Activated gamma-delta T cell treated with Interleukin-2 at 50 U/mL for 16 hours (primary cell): ENCODE measurements at regions not wholly inside any gene's neighbourhood (a gene's known extent, or its start where the extent isn't known, plus 50 kb on each side); places are given as distances from the start of the nearest gene placed in this dataset.

Experiments used
- DNase-seq: peaks from one replicate; pipeline ENCODE4 v3.0.0-alpha.2; 2020

- no peak for DNase-seq
Measured at GRCh38 chr1:56061824-56062223, 517.5 kb downstream of the PLPP3 start.

- no peak for DNase-seq
Measured at GRCh38 chr1:56060906-56061305, 518.5 kb downstream of the PLPP3 start.

GRCh38 chr1:56057466-56058405 lies 521.6 kb downstream of the PLPP3 start:
- DNase-seq: no peak

GRCh38 chr1:56056438-56057287 lies 522.7 kb downstream of the PLPP3 start:
- DNase-seq: no peak

- DNase-seq: no peak
Measured at GRCh38 chr1:56054959-56055358, 524.4 kb downstream of the PLPP3 start.

GRCh38 chr1:56052041-56052440 lies 527.3 kb downstream of the PLPP3 start:
- DNase-seq: no peak

GRCh38 chr1:56050911-56051310 lies 528.5 kb downstream of the PLPP3 start:
- no peak for DNase-seq

- no peak for DNase-seq
Measured at GRCh38 chr1:56045477-56045876, 533.9 kb downstream of the PLPP3 start.

GRCh38 chr1:56045062-56045461 lies 534.3 kb downstream of the PLPP3 start:
- DNase-seq: no peak

GRCh38 chr1:56036479-56036878 lies 542.9 kb downstream of the PLPP3 start:
- DNase-seq: no peak

- no peak for DNase-seq
Measured at GRCh38 chr1:56034847-56035481, 544.4 kb downstream of the PLPP3 start.

GRCh38 chr1:56034222-56034621 lies 545.1 kb downstream of the PLPP3 start:
- DNase-seq: no peak

GRCh38 chr1:56033321-56034037 lies 545.9 kb downstream of the PLPP3 start:
- no peak for DNase-seq

- no peak for DNase-seq
Measured at GRCh38 chr1:56032096-56032676, 547.2 kb downstream of the PLPP3 start.

GRCh38 chr1:56031001-56031400 lies 548.4 kb downstream of the PLPP3 start:
- DNase-seq: no peak

- DNase-seq: no peak
Measured at GRCh38 chr1:56029319-56030003, 549.9 kb downstream of the PLPP3 start.

GRCh38 chr1:56028911-56029310 lies 550.5 kb downstream of the PLPP3 start:
- no peak for DNase-seq

GRCh38 chr1:56028244-56028643 lies 551.1 kb downstream of the PLPP3 start:
- DNase-seq: no peak

GRCh38 chr1:56025942-56026341 lies 553.4 kb downstream of the PLPP3 start:
- no peak for DNase-seq

GRCh38 chr1:56024155-56024554 lies 555.2 kb downstream of the PLPP3 start:
- no peak for DNase-seq

- no peak for DNase-seq
Measured at GRCh38 chr1:56019922-56020321, 559.4 kb downstream of the PLPP3 start.

GRCh38 chr1:56019472-56019871 lies 559.9 kb downstream of the PLPP3 start:
- DNase-seq: no peak
